ENCODE measurements at regions not wholly inside any gene's neighbourhood (a gene's known extent, or its start where the extent isn't known, plus 50 kb on each side); places are given as distances from the start of the nearest gene placed in this dataset.

DNA sequence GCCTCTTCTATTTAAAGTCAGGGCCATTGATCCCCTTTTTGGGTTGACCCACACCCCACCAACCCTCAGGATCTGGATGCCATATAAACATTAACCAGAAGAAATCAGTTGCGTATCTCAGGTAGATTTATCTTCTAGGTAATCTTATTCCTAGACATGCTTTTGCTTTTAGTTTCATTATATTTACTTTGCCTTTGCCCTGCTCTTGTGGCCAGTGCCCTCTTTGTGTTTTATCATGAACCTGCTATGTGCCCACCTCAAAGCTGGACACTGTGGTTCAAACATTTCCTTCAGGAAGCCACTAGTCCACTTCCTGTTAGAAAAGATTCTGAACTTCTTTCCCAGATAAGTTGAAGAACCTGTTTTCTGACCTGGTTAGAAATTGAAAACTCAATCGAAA, 117.4 kb upstream of the EDNRA start:
- Histone ChIP-seq H3K27me3 (no peaks in the 10 kb centered on the region), H3K4me3 (no peak overlapping the region), H3K36me3 (no peaks in the 10 kb centered on the region), H3K4me1 (no peaks in the 10 kb centered on the region), H3K9me3 (no peaks in the 10 kb centered on the region), H3K27ac (no peak overlapping the region)
- ATAC-seq (no peak), DNase-seq (no peak)
- intact Hi-C loops (cut with DNase I): no loop called here
- no peak for TF ChIP-seq POLR2A (IDR thresholded peaks at IDR 0.05)
- TF ChIP-seq, protein P1, sequence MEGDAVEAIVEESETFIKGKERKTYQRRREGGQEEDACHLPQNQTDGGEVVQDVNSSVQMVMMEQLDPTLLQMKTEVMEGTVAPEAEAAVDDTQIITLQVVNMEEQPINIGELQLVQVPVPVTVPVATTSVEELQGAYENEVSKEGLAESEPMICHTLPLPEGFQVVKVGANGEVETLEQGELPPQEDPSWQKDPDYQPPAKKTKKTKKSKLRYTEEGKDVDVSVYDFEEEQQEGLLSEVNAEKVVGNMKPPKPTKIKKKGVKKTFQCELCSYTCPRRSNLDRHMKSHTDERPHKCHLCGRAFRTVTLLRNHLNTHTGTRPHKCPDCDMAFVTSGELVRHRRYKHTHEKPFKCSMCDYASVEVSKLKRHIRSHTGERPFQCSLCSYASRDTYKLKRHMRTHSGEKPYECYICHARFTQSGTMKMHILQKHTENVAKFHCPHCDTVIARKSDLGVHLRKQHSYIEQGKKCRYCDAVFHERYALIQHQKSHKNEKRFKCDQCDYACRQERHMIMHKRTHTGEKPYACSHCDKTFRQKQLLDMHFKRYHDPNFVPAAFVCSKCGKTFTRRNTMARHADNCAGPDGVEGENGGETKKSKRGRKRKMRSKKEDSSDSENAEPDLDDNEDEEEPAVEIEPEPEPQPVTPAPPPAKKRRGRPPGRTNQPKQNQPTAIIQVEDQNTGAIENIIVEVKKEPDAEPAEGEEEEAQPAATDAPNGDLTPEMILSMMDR (IDR thresholded peaks at IDR 0.05): no peak
- 33% methylated on average over 2 of the region's 2 CpGs for WGBS (ENCODE audit: insufficient coverage, low coverage, low lambda C conversion rate, missing lambda C conversion rate)

DNA sequence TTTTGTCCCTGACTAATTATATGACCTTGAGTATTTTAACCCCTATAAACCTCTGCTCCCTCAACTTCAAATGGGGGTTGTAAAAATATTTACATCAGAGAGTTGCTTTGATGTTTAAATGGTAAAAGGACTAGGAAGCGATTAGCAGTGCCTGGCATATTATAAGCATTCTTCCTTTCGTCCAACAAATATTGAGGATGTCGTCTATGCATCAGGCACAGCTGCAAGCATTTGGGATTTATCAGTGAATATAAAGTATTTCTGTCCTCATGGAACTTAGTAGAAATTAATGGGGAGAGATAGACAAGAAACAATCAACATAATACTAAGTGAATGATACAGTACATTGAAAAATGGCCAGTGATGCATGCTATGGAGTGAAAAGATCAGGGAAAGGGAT, 115.5 kb upstream of the EDNRA start:
- Histone ChIP-seq H3K27me3 (no peaks in the 10 kb centered on the region), H3K4me3 (no peak overlapping the region), H3K4me1 (no peaks in the 10 kb centered on the region), H3K27ac (no peak overlapping the region), H3K36me3 (no peaks in the 10 kb centered on the region), H3K9me3 (no peaks in the 10 kb centered on the region)
- no peak for ATAC-seq
- intact Hi-C loops (cut with DNase I): no loop called here
- DNase-seq: no peak
- 57% methylated on average over 3 of the region's 3 CpGs for WGBS (ENCODE audit: insufficient coverage, low coverage, low lambda C conversion rate, missing lambda C conversion rate)
- TF ChIP-seq, protein P1 (IDR thresholded peaks at IDR 0.05): no peak
- no peak for TF ChIP-seq POLR2A (IDR thresholded peaks at IDR 0.05)

DNA sequence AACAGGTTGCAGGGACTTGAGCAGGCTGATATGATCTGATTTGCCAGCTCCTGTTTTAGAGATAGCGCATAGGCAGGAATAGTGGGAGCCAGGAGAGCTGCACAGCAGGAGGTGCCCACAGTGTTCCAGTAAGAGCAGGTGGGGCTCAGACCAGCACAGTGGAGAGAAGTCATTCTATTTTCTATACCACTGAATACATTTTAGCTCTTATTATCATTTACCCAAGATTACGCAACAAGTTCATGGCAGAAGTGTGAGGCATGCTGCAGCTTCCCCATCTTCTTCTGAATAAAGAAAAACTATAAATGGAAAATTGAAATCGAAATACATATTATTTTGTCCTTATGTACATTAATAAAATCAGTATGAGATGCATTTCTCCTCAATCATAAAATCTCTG, 114.7 kb upstream of the EDNRA start:
- DNase-seq: no peak
- Histone ChIP-seq H3K36me3 (no peaks in the 10 kb centered on the region), H3K4me3 (no peak overlapping the region), H3K4me1 (no peaks in the 10 kb centered on the region), H3K9me3 (no peaks in the 10 kb centered on the region), H3K27ac (no peak overlapping the region), H3K27me3 (no peaks in the 10 kb centered on the region)
- intact Hi-C loops (cut with DNase I): no loop called here
- no peak for TF ChIP-seq POLR2A (IDR thresholded peaks at IDR 0.05)
- TF ChIP-seq, protein P1 (IDR thresholded peaks at IDR 0.05): no peak
- ATAC-seq: no peak
- WGBS (ENCODE audit: insufficient coverage, low coverage, low lambda C conversion rate, missing lambda C conversion rate): 50% methylated on average over 2 of the region's 3 CpGs

DNA sequence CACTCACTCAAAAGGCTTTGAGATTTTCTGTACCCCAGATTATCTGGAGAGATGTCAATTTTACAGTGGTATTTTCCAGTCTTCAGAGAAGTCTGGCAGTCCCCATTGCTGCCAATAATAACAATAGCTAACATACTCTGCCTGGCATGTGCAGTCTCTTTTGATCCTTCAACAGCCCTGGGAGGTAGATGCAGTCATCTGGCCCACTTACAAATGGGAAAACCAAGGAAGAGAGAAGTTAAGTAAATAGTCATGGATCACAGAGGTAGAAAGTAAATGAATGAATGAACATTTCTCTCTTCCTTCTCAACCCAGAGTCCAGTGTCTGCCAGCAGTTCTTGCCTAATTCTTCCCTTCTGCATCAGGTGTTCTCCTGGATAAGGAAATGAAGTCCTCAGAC, 113.0 kb upstream of the EDNRA start:
- TF ChIP-seq, protein P1 (IDR thresholded peaks at IDR 0.05): no peak
- no peak for TF ChIP-seq POLR2A (IDR thresholded peaks at IDR 0.05)
- no peaks in the 10 kb centered on the region for H3K9me3 ChIP-seq
- DNase-seq (no peak), ATAC-seq (no peak)
- H3K36me3 ChIP-seq: no peaks in the 10 kb centered on the region
- intact Hi-C loops (cut with DNase I): no loop called here
- H3K27me3 ChIP-seq: no peaks in the 10 kb centered on the region
- H3K4me3 ChIP-seq: no peak overlapping the region
- no peaks in the 10 kb centered on the region for H3K4me1 ChIP-seq
- no peak overlapping the region for H3K27ac ChIP-seq

DNA sequence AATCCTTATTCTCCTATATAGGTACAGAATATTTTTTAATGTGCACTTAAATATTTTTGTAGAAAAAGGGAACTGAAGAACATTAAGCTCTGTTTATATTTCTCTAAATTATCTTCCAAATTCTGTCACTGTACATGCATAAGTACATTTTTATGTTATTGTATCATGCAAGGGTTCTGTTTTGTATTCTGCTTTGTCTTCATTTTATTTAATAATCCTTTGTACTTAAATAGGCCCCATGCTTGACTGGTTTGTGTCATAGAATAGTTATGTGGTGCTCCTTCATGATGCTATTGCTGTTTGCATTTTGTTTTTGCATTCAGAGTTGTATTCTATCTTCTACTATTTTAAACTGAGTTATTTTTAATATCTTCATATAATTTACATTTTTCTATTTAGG, 111.9 kb upstream of the EDNRA start:
- Histone ChIP-seq H3K9me3 (no peaks in the 10 kb centered on the region), H3K27me3 (no peaks in the 10 kb centered on the region), H3K4me1 (no peaks in the 10 kb centered on the region), H3K27ac (no peak overlapping the region), H3K4me3 (no peak overlapping the region), H3K36me3 (no peaks in the 10 kb centered on the region)
- DNase-seq: no peak
- intact Hi-C loops (cut with DNase I): no loop called here
- ATAC-seq: no peak
- TF ChIP-seq POLR2A (IDR thresholded peaks at IDR 0.05): no peak
- TF ChIP-seq, protein P1 (IDR thresholded peaks at IDR 0.05): no peak
